MM.1S (cell line): ENCODE measurements at regions not wholly inside any gene's neighbourhood (a gene's known extent, or its start where the extent isn't known, plus 50 kb on each side); places are given as distances from the start of the nearest gene placed in this dataset.

Experiments used
- DNase-seq: peaks from one replicate; pipeline ENCODE4 v3.0.0-alpha.2; 2015
- H2AFZ ChIP-seq: fragments of 300-600 bp; sonication (generic); 2 replicates; pipeline ENCODE4 v1.6.0; 2016; ENCODE audit warnings: antibody characterized with exemption, low read length
- H3F3A ChIP-seq: fragments of 300-600 bp; sonication (generic); 2 replicates; pipeline ENCODE4 v1.6.1; 2016; ENCODE audit warnings: mild to moderate bottlenecking, antibody characterized with exemption, low read length, moderate library complexity, mixed read lengths; ENCODE audit not compliant: insufficient read depth
- H3K27ac ChIP-seq: fragments of 300-600 bp; sonication (generic); 2 replicates; pipeline ENCODE4 v1.5.1; 2016; ENCODE audit warnings: mild to moderate bottlenecking, low read length
- H3K27me3 ChIP-seq: fragments of 300-600 bp; sonication (generic); replicated peaks from 2 replicates; pipeline ENCODE4 v1.6.0; 2016; ENCODE audit warnings: low read length; ENCODE audit not compliant: insufficient read depth
- H3K36me3 ChIP-seq: fragments of 300-600 bp; sonication (generic); replicated peaks from 2 replicates; pipeline ENCODE4 v1.6.1; 2016; ENCODE audit warnings: mild to moderate bottlenecking, low read length, mixed read lengths; ENCODE audit not compliant: insufficient read depth
- H3K4me1 ChIP-seq: fragments of 300-600 bp; sonication (generic); 2 replicates; pipeline ENCODE4 v1.6.1; 2016; ENCODE audit warnings: low read length, mixed read lengths
- H3K4me2 ChIP-seq: fragments of 300-600 bp; sonication (generic); 2 replicates; pipeline ENCODE4 v1.6.0; 2016; ENCODE audit warnings: low read depth, low read length
- H3K4me3 ChIP-seq: fragments of 300-600 bp; sonication (generic); 2 replicates; pipeline ENCODE4 v1.5.1; 2016; ENCODE audit warnings: low read length, mixed read lengths
- H3K79me2 ChIP-seq: fragments of 300-600 bp; sonication (generic); 2 replicates; pipeline ENCODE4 v1.6.1; 2016; ENCODE audit warnings: mixed run types, low read length, mixed read lengths
- H3K9ac ChIP-seq: fragments of 300-600 bp; sonication (generic); 2 replicates; pipeline ENCODE4 v1.6.1; 2016; ENCODE audit warnings: low read length, mixed read lengths
- H3K9me2 ChIP-seq: fragments of 300-600 bp; sonication (generic); replicated peaks from 2 replicates; pipeline ENCODE4 v1.6.1; 2016; ENCODE audit warnings: mild to moderate bottlenecking, low read length, mixed read lengths; ENCODE audit not compliant: insufficient read depth
- H3K9me3 ChIP-seq: fragments of 300-600 bp; sonication (generic); replicated peaks from 2 replicates; pipeline ENCODE4 v1.6.1; 2016; ENCODE audit warnings: mild to moderate bottlenecking, low read length, mixed read lengths; ENCODE audit not compliant: insufficient read depth
- H4K20me1 ChIP-seq: fragments of 300-600 bp; sonication (generic); 2 replicates; pipeline ENCODE4 v1.6.1; 2016; ENCODE audit warnings: mild to moderate bottlenecking, low read length, moderate library complexity, mixed read lengths; ENCODE audit not compliant: insufficient read depth
- EZH2 ChIP-seq: fragments of 300-600 bp; sonication (generic); optimal IDR thresholded peaks from 2 replicates; pipeline ENCODE3; 2017; ENCODE audit warnings: low read depth, mild to moderate bottlenecking, antibody characterized with exemption, low read length, mixed read lengths
- EZH2phosphoT487 ChIP-seq: fragments of 300-600 bp; sonication (generic); IDR thresholded peaks from 2 replicates; pipeline ENCODE4 v1.6.1; 2018; ENCODE audit warnings: antibody characterized with exemption, low read length
- TF ChIP-seq, protein P1 (sequence below): fragments of 300-600 bp; sonication (generic); IDR thresholded peaks from 2 replicates; pipeline ENCODE4 v1.5.1; 2016; ENCODE audit warnings: antibody characterized with exemption, low read length, mixed read lengths

DNA sequence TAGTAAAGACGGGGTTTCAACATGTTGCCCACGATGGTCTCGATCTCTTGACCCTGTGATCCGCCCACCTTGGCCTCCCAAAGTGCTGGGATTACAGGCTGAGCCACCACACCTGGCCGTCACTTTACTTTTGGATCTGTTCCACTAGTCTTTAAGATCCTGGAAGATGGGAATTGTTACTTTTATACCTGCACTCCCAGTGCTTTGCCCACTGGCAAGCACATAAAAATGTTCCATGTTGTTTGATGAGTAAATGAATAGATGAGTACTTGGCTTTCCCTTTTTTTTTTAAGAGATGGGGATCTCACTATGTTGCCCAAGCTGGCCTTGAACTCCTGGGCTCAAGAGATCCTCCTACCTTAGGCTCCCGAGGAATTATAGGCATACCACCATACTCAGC, 84.8 kb upstream of the SASH1 start:
- H3K9ac ChIP-seq: no peak overlapping the region
- H3K4me3 ChIP-seq: no peak overlapping the region
- DNase-seq: no peak
- no peaks in the 10 kb centered on the region for H3F3A ChIP-seq
- H2AFZ ChIP-seq: no peak overlapping the region
- no peaks in the 10 kb centered on the region for H3K9me3 ChIP-seq
- H3K4me2 ChIP-seq: no peak overlapping the region
- no peak overlapping the region for H3K27ac ChIP-seq
- no peaks in the 10 kb centered on the region for H3K4me1 ChIP-seq
- no peaks in the 10 kb centered on the region for H4K20me1 ChIP-seq
- no peaks in the 10 kb centered on the region for H3K79me2 ChIP-seq
- no peaks in the 10 kb centered on the region for H3K36me3 ChIP-seq
- no peaks in the 10 kb centered on the region for H3K9me2 ChIP-seq
- H3K27me3 ChIP-seq: no peaks in the 10 kb centered on the region
- TF ChIP-seq EZH2: no peak
- TF ChIP-seq, protein P1, sequence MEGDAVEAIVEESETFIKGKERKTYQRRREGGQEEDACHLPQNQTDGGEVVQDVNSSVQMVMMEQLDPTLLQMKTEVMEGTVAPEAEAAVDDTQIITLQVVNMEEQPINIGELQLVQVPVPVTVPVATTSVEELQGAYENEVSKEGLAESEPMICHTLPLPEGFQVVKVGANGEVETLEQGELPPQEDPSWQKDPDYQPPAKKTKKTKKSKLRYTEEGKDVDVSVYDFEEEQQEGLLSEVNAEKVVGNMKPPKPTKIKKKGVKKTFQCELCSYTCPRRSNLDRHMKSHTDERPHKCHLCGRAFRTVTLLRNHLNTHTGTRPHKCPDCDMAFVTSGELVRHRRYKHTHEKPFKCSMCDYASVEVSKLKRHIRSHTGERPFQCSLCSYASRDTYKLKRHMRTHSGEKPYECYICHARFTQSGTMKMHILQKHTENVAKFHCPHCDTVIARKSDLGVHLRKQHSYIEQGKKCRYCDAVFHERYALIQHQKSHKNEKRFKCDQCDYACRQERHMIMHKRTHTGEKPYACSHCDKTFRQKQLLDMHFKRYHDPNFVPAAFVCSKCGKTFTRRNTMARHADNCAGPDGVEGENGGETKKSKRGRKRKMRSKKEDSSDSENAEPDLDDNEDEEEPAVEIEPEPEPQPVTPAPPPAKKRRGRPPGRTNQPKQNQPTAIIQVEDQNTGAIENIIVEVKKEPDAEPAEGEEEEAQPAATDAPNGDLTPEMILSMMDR: no peak
- TF ChIP-seq EZH2phosphoT487: no peak

DNA sequence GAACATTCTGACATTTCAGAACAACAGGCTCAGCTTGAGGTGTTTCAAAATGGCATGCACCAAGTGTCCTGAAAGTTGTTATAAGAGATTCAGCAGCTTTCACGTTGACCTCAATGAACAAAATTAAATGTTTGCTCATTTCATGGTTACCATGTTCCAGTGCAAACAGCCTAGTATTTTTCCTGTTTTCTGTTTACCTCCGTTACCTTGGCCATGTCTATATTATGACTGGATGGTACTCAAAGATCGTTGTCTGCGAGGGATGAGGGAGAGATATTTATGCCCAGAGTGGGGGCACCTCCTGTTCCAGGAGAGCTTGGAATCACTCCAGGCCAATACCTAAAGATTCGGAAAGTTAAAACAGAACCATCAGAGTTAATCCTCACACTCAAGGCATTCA, 83.8 kb upstream of the SASH1 start:
- Histone ChIP-seq H3F3A (no peaks in the 10 kb centered on the region), H3K4me2 (no peak overlapping the region), H3K9ac (no peak overlapping the region), H3K79me2 (no peaks in the 10 kb centered on the region), H2AFZ (no peak overlapping the region), H3K4me1 (no peaks in the 10 kb centered on the region), H3K27me3 (no peaks in the 10 kb centered on the region), H4K20me1 (no peaks in the 10 kb centered on the region), H3K9me3 (no peaks in the 10 kb centered on the region), H3K36me3 (no peaks in the 10 kb centered on the region), H3K4me3 (no peak overlapping the region), H3K9me2 (no peaks in the 10 kb centered on the region), H3K27ac (no peak overlapping the region)
- TF ChIP-seq EZH2phosphoT487 (no peak), EZH2 (no peak)
- TF ChIP-seq, protein P1: no peak
- no peak for DNase-seq

DNA sequence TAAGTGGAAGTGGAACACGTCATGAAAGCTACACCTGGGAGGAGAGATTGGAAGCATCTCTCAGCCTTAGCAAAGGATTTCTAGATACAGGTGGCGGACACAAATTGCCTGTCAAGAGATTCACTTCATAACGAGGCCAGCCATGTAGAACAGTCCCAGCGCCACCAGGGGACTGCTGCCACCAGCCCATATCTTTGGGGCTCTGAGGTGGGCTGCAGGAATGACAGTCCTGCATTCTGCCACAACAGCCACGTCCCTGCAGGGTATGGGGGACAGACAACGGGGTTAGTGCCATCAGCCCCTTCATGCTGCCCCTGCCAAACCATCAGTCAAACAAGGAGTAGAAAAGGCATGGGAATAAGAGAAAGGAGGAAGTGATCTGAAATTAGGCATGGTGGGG, 81.2 kb upstream of the SASH1 start:
- Histone ChIP-seq H3K4me3 (no peak overlapping the region), H4K20me1 (no peaks in the 10 kb centered on the region), H3F3A (no peaks in the 10 kb centered on the region), H3K9ac (no peak overlapping the region), H3K36me3 (no peaks in the 10 kb centered on the region), H3K79me2 (no peaks in the 10 kb centered on the region), H3K27me3 (no peaks in the 10 kb centered on the region), H3K9me2 (no peaks in the 10 kb centered on the region), H3K4me1 (no peaks in the 10 kb centered on the region), H3K9me3 (no peaks in the 10 kb centered on the region), H3K27ac (no peak overlapping the region), H2AFZ (no peak overlapping the region), H3K4me2 (no peak overlapping the region)
- DNase-seq: no peak
- TF ChIP-seq EZH2phosphoT487: no peak
- TF ChIP-seq EZH2: no peak
- TF ChIP-seq, protein P1: no peak
